H1 (cell line): ENCODE measurements at regions not wholly inside any gene's neighbourhood (a gene's known extent, or its start where the extent isn't known, plus 50 kb on each side); places are given as distances from the start of the nearest gene placed in this dataset.
A peak's percentile ranks its signal among the peaks of the same experiment; 100 is the strongest.

Experiments used
- CTCF ChIA-PET: fragments of 300-600 bp; sonication (Branson Sonifier 250); formaldehyde crosslinking; loops from one replicate; lab custom pipeline; 2021; ENCODE audit not compliant: partially characterized antibody; lab: Charles Lee
- POLR2A ChIA-PET: fragments of 300-600 bp; sonication (Branson Sonifier 250); formaldehyde crosslinking; loops from one replicate; lab custom pipeline; 2021; ENCODE audit warnings: inconsistent platforms; ENCODE audit not compliant: partially characterized antibody; lab: Charles Lee
- DNase-seq, 2 experiments: peaks; one replicate each; pipeline versions ENCODE4 v3.0.0 to v3.0.0-alpha.2; 2010 to 2022; ENCODE audit warnings: low spot score in 2 of 2, low read depth in 1 of 2, mixed read lengths in 1 of 2
- FAIRE-seq: peaks from 2 replicates; lab custom pipeline; 2011; peaks lifted over from hg19 to GRCh38; lab: Jason Lieb, UNC
- H2AFZ ChIP-seq: 2 replicates; pipeline ENCODE4 v1.8.1; 2012; ENCODE audit warnings: low read length, inconsistent platforms
- H2AK5ac ChIP-seq: 2 replicates; pipeline ENCODE4 v1.6.1; 2013; ENCODE audit warnings: low read depth, low read length
- H2BK120ac ChIP-seq: replicated peaks from 2 replicates; pipeline ENCODE3; 2013; ENCODE audit warnings: low read depth, low read length, inconsistent platforms
- H2BK12ac ChIP-seq: 2 replicates; pipeline ENCODE4 v1.6.1; 2013; ENCODE audit warnings: low read depth, low read length
- H2BK15ac ChIP-seq: 2 replicates; pipeline ENCODE4 v1.6.1; 2013; ENCODE audit warnings: low read length
- H2BK20ac ChIP-seq: 2 replicates; pipeline ENCODE4 v1.6.1; 2013; ENCODE audit warnings: low read length
- H2BK5ac ChIP-seq: 2 replicates; pipeline ENCODE4 v1.6.1; 2013; ENCODE audit warnings: low read depth, low read length
- H3K14ac ChIP-seq: 2 replicates; pipeline ENCODE4 v1.6.1; 2013; ENCODE audit warnings: inconsistent platforms; ENCODE audit not compliant: insufficient read length
- H3K18ac ChIP-seq: 2 replicates; pipeline ENCODE4 v1.6.1; 2013; ENCODE audit warnings: low read length; ENCODE audit errors: extremely low read depth
- H3K23ac ChIP-seq: 2 replicates; pipeline ENCODE4 v1.6.1; 2013; ENCODE audit warnings: inconsistent platforms; ENCODE audit not compliant: insufficient read length
- H3K23me2 ChIP-seq: 2 replicates; pipeline ENCODE4 v1.6.1; 2013; ENCODE audit warnings: low read depth, low read length
- H3K27ac ChIP-seq: 2 replicates; pipeline ENCODE4 v1.6.1; 2011; ENCODE audit warnings: low read depth, low read length, inconsistent platforms
- H3K27me3 ChIP-seq, 4 experiments: replicated peaks in 1 of 4; 1 replicate in 1 of 4; 2 replicates in 3 of 4; pipeline versions ENCODE4 v1.6.1 to v1.8.1; 2011 to 2013; ENCODE audit warnings: low read length in 3 of 4, mild to moderate bottlenecking in 3 of 4, inconsistent platforms in 2 of 4, mixed read lengths in 2 of 4, moderate library complexity in 1 of 4; ENCODE audit not compliant: control insufficient read depth in 3 of 4, insufficient read depth in 3 of 4; ENCODE audit errors: extremely low read depth in 1 of 4
- H3K36me3 ChIP-seq, 4 experiments: 2 replicates each; pipeline versions ENCODE4 v1.6.1 to v1.8.1; 2011 to 2013; ENCODE audit warnings: mild to moderate bottlenecking in 4 of 4, low read length in 3 of 4, moderate library complexity in 2 of 4, control low read depth in 1 of 4, inconsistent platforms in 1 of 4; ENCODE audit not compliant: insufficient read depth in 4 of 4, control insufficient read depth in 2 of 4
- H3K4ac ChIP-seq: replicated peaks from 2 replicates; pipeline ENCODE3; 2013; ENCODE audit warnings: low read length, low read depth, mixed read lengths, inconsistent platforms; ENCODE audit not compliant: insufficient read length
- H3K4me1 ChIP-seq, 4 experiments: replicated peaks in 1 of 4; 1 replicate in 1 of 4; 2 replicates in 3 of 4; pipeline versions ENCODE4 v1.6.1 to v1.8.1; 2011 to 2013; ENCODE audit warnings: low read length in 3 of 4, inconsistent platforms in 2 of 4, mixed read lengths in 1 of 4; ENCODE audit not compliant: insufficient read depth in 4 of 4, control insufficient read depth in 3 of 4
- H3K4me2 ChIP-seq, 2 experiments: 2 replicates each; pipeline versions ENCODE4 v1.6.1 to v1.8.1; 2011 to 2013; ENCODE audit warnings: low read depth in 2 of 2, low read length in 2 of 2, control low read depth in 1 of 2, inconsistent platforms in 1 of 2, mild to moderate bottlenecking in 1 of 2; ENCODE audit not compliant: insufficient read depth in 1 of 2
- H3K4me3 ChIP-seq, 4 experiments: fragments of 200-600, 300-600 bp in 1 of 4; sonication (generic), shearing (Covaris generic), sonication (Bioruptor Twin) in 1 of 4; 2 replicates each; pipeline versions ENCODE4 v1.5.1 to v1.8.1; 2011 to 2016; ENCODE audit warnings: low read length in 4 of 4, low read depth in 3 of 4, control low read depth in 2 of 4, inconsistent platforms in 2 of 4, mild to moderate bottlenecking in 2 of 4, mixed read lengths in 1 of 4, moderate library complexity in 1 of 4; ENCODE audit not compliant: insufficient read depth in 2 of 4; ENCODE audit errors: extremely low read depth in 1 of 4
- H3K56ac ChIP-seq: replicated peaks from 2 replicates; pipeline ENCODE3; 2013; ENCODE audit warnings: low read depth, mild to moderate bottlenecking, mixed read lengths, low read length, inconsistent platforms; ENCODE audit not compliant: insufficient read length
- H3K79me1 ChIP-seq: 2 replicates; pipeline ENCODE4 v1.6.1; 2013; ENCODE audit warnings: low read depth, low read length, control low read depth
- H3K79me2 ChIP-seq, 2 experiments: 2 replicates each; pipeline versions ENCODE4 v1.6.1 to v1.8.1; 2012 to 2013; ENCODE audit warnings: low read length in 2 of 2, mild to moderate bottlenecking in 2 of 2, inconsistent platforms in 1 of 2; ENCODE audit not compliant: insufficient read depth in 2 of 2, control insufficient read depth in 1 of 2
- H3K9ac ChIP-seq, 4 experiments: replicated peaks in 1 of 4; 1 replicate in 1 of 4; 2 replicates in 3 of 4; pipeline versions ENCODE4 v1.6.1 to v1.8.1; 2011 to 2013; ENCODE audit warnings: low read depth in 3 of 4, low read length in 3 of 4, control low read depth in 2 of 4, mild to moderate bottlenecking in 2 of 4, moderate library complexity in 2 of 4, inconsistent platforms in 1 of 4; ENCODE audit errors: extremely low read depth in 1 of 4
- H3K9me3 ChIP-seq, 2 experiments: 2 replicates each; pipeline versions ENCODE4 v1.6.1 to v1.8.1; 2012 to 2013; ENCODE audit warnings: mild to moderate bottlenecking in 2 of 2, moderate library complexity in 2 of 2, control low read depth in 1 of 2, inconsistent platforms in 1 of 2, low read depth in 1 of 2, low read length in 1 of 2, mixed read lengths in 1 of 2; ENCODE audit not compliant: insufficient read depth in 2 of 2
- H4K20me1 ChIP-seq, 2 experiments: replicated peaks in 1 of 2; 2 replicates each; pipeline versions ENCODE3 to v1.8.1; 2011 to 2013; ENCODE audit warnings: inconsistent platforms in 2 of 2, low read length in 2 of 2, mild to moderate bottlenecking in 1 of 2; ENCODE audit not compliant: insufficient read depth in 2 of 2, control insufficient read depth in 1 of 2
- H4K5ac ChIP-seq: 2 replicates; pipeline ENCODE4 v1.6.1; 2013; ENCODE audit warnings: low read length, low read depth, mixed read lengths, inconsistent platforms; ENCODE audit not compliant: insufficient read length
- H4K8ac ChIP-seq: 2 replicates; pipeline ENCODE4 v1.8.0; 2013; ENCODE audit warnings: mild to moderate bottlenecking, moderate library complexity, low read length, inconsistent platforms; ENCODE audit not compliant: insufficient read depth; ENCODE audit errors: extremely low read depth
- H4K91ac ChIP-seq: replicated peaks from 2 replicates; pipeline ENCODE3; 2013; ENCODE audit warnings: low read length, mixed read lengths, inconsistent platforms; ENCODE audit not compliant: insufficient read length
- GTF2F1 ChIP-seq: IDR thresholded peaks from 2 replicates; pipeline ENCODE4 v1.6.1; 2012; ENCODE audit warnings: low read depth, low read length, improper control_type of control experiment, borderline replicate concordance
- MAFK ChIP-seq: IDR thresholded peaks from 2 replicates; pipeline ENCODE4 v1.6.1; 2012; ENCODE audit warnings: low read depth, mild to moderate bottlenecking, improper control_type of control experiment, low read length
- SAP30 ChIP-seq: fragments of 300-600 bp; sonication (generic); IDR thresholded peaks from 2 replicates; pipeline ENCODE4 v1.7.1; 2012; ENCODE audit warnings: low read length, moderate library complexity, mild to moderate bottlenecking, inconsistent platforms; ENCODE audit not compliant: insufficient read depth, insufficient replicate concordance
- TAF1 ChIP-seq: IDR thresholded peaks from 2 replicates; pipeline ENCODE4 v1.6.1; 2011; ENCODE audit warnings: mild to moderate bottlenecking, low read depth, low read length
- WGBS, 2 experiments: shearing (Covaris generic) in 1 of 2; methylation state at CpG; one replicate each; pipeline versions ENCODE4 v1.1.6 to v1.1.7; 2013 to 2015; ENCODE audit warnings: low lambda C conversion rate in 2 of 2, mixed read lengths in 2 of 2, inconsistent platforms in 1 of 2, low coverage in 1 of 2, missing lambda C conversion rate in 1 of 2; ENCODE audit not compliant: insufficient replicate concordance in 2 of 2, insufficient coverage in 1 of 2, insufficient read length in 1 of 2; ENCODE audit errors: extremely low coverage in 1 of 2, missing lambda C conversion rate in 1 of 2; 5-methylcytosine and 5-hydroxymethylcytosine counted together

DNA sequence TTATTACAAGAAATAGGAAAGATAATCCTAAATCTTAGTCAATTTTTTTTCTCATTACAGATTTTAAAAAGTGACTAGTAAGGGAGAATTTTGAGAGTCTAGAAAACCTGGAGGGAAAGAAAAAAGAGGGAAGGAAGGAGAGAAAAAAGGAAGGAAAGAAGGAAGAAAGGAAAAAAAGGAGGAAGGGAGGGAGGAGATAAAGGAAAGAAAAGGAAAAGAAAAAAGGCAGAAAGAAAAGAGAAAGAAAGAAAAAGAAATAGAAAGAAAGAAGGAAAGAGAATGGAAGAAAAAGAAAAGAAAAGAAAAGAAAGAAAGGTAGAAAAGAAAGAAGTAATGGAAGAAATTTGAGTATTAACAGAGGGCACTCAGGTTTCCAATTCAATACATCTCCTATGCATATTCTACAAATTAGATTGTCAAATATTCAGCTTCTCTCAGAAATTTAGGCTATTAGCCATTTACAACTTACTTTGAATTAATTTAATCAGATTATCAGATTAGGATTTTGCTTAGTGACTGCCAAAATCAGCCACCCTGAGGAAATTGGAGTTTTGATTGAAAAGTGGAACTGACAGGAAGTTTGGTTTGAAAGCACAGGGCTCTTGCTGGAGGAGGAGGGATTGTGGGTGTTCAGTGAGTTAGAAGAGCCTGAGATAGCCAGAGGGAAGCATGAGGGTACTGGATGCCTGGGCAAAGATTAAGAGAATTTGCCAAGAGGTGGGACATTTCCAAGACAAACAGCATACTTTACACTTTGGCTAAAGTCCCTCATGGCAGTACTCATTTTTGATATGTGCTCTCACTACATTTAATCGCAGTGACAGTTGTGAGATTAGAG, 677.8 kb downstream of the USP25 start:
- no peaks in the 10 kb centered on the region for H3K4me1 ChIP-seq
- TF ChIP-seq SAP30: no peak
- no peak for TF ChIP-seq GTF2F1
- TF ChIP-seq MAFK: no peak
- TF ChIP-seq TAF1: no peak
- H2AK5ac ChIP-seq: no peak overlapping the region
- H2BK15ac ChIP-seq: no peak overlapping the region
- H3K79me2 ChIP-seq: no peaks in the 10 kb centered on the region
- POLR2A ChIA-PET: no interaction called here
- no peak overlapping the region for H3K27ac ChIP-seq
- WGBS, 2 experiments: 89% methylated on average over 1 of the region's 1 CpG; no CpG with 5 or more reads in 1 of the 2 experiments
- H2BK20ac ChIP-seq: no peak overlapping the region
- no peak overlapping the region for H3K4me2 ChIP-seq
- no peak overlapping the region for H2BK12ac ChIP-seq
- H2BK5ac ChIP-seq: no peak overlapping the region
- no peak overlapping the region for H3K23ac ChIP-seq
- no peaks in the 10 kb centered on the region for H3K79me1 ChIP-seq
- no peak overlapping the region for H4K5ac ChIP-seq
- no peaks in the 10 kb centered on the region for H3K36me3 ChIP-seq
- H2AFZ ChIP-seq: peak overlapping the region; percentile 14; the same call in 1 of the 2 replicates
- H3K9me3 ChIP-seq: no peaks in the 10 kb centered on the region
- H4K20me1 ChIP-seq: no peaks in the 10 kb centered on the region
- no peak overlapping the region for H3K9ac ChIP-seq
- no peak overlapping the region for H2BK120ac ChIP-seq
- no peak overlapping the region for H3K4ac ChIP-seq
- no peak overlapping the region for H4K91ac ChIP-seq
- CTCF ChIA-PET: no interaction called here
- H3K18ac ChIP-seq: no peak overlapping the region
- no peak for DNase-seq
- H3K14ac ChIP-seq: no peak overlapping the region
- no peaks in the 10 kb centered on the region for H3K27me3 ChIP-seq
- H4K8ac ChIP-seq: no peak overlapping the region
- H3K4me3 ChIP-seq: no peak overlapping the region
- no peaks in the 10 kb centered on the region for H3K23me2 ChIP-seq
- FAIRE-seq: no peak
- H3K56ac ChIP-seq: no peak overlapping the region
